Activated gamma-delta T cell treated with Interleukin-2 at 50 U/mL for 16 hours (primary cell): ENCODE measurements at regions not wholly inside any gene's neighbourhood (a gene's known extent, or its start where the extent isn't known, plus 50 kb on each side); places are given as distances from the start of the nearest gene placed in this dataset.

Experiments
- DNase-seq: peaks from one replicate; pipeline ENCODE4 v3.0.0-alpha.2; 2020

DNA sequence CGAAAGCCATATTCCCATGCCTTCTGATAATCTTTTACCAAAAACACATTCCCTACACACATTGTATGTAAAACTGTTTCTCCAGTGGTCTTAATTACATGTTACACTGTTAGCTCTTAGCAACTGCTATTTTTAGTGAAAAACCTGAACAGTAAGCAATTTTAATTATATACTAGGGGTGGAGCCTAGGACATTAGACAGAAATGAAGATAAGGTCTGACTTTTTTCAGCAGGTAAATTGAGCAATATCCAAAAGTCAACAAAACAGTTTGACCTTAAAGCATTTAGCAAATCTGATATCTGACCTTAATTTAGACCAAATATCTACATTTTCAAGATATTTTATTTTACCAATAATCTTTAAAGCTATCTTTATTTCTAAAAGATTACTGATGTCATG, 60.2 kb downstream of the PDE6H start:
- DNase-seq: no peak

DNA sequence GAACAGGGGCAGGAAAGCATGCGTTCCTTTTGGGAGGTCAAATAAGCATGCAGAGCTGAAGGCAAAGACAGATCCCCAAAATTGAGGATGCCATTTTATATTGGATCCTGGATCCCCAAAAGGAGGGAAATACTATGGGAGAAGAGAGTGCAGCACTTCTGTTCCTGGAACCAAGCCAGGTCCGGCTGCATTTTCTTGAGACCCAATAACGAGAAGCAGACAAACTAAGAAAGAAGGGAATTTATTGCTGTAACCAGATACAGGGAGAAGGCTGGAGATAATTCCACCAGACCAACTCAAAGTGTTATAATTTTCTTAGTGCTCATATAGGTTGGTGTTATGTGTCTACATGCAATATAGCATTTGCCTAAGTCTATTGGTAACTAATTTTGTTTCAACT, 60.8 kb downstream of the PDE6H start:
- DNase-seq: no peak

GRCh38 chr12:15035185-15035584, 62.3 kb downstream of the PDE6H start:
- no peak for DNase-seq

GRCh38 chr12:15037091-15037687, 64.3 kb downstream of the PDE6H start:
- DNase-seq: no peak

GRCh38 chr12:15038137-15038536, 65.3 kb downstream of the PDE6H start:
- no peak for DNase-seq

GRCh38 chr12:15044471-15044870, 71.6 kb downstream of the PDE6H start:
- no peak for DNase-seq

GRCh38 chr12:15045451-15045850, 72.6 kb downstream of the PDE6H start:
- DNase-seq: no peak

DNA sequence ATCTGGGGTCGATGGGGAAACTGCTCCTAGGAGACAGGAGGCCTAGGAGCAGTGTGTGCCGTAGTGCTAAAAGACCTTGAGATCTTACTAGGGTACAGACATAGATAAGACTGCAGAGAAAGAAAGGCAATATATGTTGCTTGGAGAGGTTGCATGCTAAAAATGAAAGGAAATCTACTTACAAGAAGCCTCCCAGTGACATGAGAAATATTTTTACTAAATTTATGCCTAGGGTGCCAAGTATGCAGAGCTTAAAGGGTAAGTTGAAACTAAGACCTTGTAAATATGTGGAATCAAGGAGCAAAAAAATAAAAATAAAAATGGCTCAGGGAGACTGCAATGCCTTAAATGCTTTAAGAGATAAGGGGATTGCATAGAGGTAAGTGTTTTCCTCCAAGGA, 74.8 kb downstream of the PDE6H start:
- DNase-seq: no peak

DNA sequence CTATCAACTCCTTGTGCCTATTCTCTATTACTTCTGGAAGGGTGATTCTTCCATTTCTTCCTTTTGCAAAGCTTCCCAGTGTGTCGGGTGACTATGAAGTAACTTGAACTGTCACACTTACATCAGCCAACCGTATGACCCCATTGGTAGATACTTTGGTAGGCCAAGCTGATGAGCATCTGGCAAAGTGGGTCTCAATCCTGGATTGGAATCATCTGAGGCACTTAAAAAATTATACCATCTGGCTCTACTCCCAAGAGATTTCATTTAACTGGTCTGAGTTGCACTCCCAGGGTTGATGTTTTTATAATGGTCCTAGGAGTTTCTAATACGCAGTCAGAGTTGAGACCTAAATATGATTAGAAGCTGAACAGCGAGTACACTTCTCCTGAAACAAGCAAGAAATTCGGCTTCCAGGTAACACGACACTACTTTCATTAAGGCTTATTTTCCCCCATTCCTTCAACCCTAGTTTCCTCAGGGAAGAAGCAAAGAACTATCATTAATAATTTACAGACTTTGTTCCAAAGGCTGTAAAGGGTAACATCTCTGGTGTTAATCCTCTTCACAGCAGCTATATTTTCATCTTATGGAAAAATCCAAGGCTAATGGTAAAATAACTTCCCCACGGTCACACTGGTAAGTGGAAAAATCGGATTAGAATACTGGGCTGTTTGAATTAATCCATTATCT, 76.8 kb downstream of the PDE6H start:
- DNase-seq: no peak

- peak; percentile 35 for DNase-seq
Observed at GRCh38 chr12:15050659-15051058, 77.8 kb downstream of the PDE6H start.

- no peak for DNase-seq
Observed at GRCh38 chr12:15052691-15053090, 79.8 kb downstream of the PDE6H start.

GRCh38 chr12:15056218-15056617, 83.4 kb downstream of the PDE6H start:
- DNase-seq: no peak
